ENCODE measurements at regions not wholly inside any gene's neighbourhood (a gene's known extent, or its start where the extent isn't known, plus 50 kb on each side); places are given as distances from the start of the nearest gene placed in this dataset.
A peak's percentile ranks its signal among the peaks of the same experiment; 100 is the strongest.

DNA sequence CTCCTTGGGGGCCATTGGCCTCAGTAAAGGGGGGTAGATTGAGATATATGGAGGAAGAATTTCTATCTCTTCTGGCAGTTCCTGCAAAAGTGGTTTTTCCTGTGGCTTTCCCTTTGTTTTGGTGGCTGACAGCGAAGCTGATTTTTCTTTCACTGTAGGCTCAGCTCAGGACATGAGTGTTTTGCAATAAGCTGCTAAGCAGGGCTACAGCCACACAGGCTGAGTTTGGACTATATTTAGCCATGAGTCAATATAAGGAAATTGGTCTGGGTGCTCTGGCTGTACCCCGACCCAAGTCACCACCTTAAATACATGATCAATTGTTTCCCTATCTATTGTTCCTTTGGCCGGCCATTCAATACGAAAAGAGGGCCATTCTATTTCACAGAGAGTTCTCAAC, 212.7 kb upstream of the KCND2 start (continued):
- TF ChIP-seq STAT1 (IDR thresholded peaks at IDR 0.05; ENCODE audit: unreplicated experiment) (no peak), EZH2 (IDR thresholded peaks at IDR 0.05; ENCODE audit: low read depth, unreplicated experiment) (no peak)

DNA sequence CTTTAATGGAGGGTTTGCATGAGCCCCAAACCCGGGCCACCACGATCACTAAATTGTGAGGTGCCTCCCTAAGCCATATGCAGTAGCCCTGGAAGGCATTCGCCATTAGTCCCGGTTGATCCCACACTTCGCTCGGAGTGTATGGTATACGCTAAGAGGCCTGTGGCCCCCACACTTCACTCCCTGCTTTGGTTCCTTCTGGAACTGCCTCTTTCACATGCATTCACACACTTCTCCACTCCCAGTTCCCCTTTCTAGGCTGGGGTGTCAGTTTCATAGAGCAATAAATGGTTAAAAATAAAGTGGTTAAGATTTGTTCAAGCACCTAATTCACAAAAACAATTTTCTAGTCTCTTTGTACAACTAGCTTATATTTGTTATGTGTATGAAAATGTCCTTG, 212.1 kb upstream of the KCND2 start:
- TF ChIP-seq JUNB (IDR thresholded peaks at IDR 0.05; ENCODE audit: unreplicated experiment) (no peak), POLR2AphosphoS5 (IDR thresholded peaks at IDR 0.05; ENCODE audit: low read depth) (no peak)
- TF ChIP-seq, protein P1, sequence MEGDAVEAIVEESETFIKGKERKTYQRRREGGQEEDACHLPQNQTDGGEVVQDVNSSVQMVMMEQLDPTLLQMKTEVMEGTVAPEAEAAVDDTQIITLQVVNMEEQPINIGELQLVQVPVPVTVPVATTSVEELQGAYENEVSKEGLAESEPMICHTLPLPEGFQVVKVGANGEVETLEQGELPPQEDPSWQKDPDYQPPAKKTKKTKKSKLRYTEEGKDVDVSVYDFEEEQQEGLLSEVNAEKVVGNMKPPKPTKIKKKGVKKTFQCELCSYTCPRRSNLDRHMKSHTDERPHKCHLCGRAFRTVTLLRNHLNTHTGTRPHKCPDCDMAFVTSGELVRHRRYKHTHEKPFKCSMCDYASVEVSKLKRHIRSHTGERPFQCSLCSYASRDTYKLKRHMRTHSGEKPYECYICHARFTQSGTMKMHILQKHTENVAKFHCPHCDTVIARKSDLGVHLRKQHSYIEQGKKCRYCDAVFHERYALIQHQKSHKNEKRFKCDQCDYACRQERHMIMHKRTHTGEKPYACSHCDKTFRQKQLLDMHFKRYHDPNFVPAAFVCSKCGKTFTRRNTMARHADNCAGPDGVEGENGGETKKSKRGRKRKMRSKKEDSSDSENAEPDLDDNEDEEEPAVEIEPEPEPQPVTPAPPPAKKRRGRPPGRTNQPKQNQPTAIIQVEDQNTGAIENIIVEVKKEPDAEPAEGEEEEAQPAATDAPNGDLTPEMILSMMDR (conservative IDR thresholded peaks at IDR 0.05; ENCODE audit: low read depth in 2 of 2) = no peak
- no peak overlapping the region for H3K4me3 ChIP-seq
- DNase-seq (ENCODE audit: low spot score) = no peak
- peak overlapping the region; percentile 11; the same call in 1 of the 2 replicates for H3K27ac Mint-ChIP-seq
- peaks cover 12% of the 10 kb centered on the region for H3K9me2 ChIP-seq (ENCODE audit: insufficient read depth)
- H3K4me1 ChIP-seq (ENCODE audit: insufficient read depth) = no peaks in the 10 kb centered on the region
- H3F3A ChIP-seq (replicated peaks; ENCODE audit: low read depth) = no peaks in the 10 kb centered on the region
- H3K4me1 Mint-ChIP-seq = no peaks in the 10 kb centered on the region
- H3K27me3 ChIP-seq (ENCODE audit: insufficient read depth) = no peaks in the 10 kb centered on the region
- ATAC-seq = no peak
- H3K36me3 ChIP-seq (ENCODE audit: insufficient read depth) = no peaks in the 10 kb centered on the region
- no peaks in the 10 kb centered on the region; the same call in 2 of the 3 replicates for H3K9me3 Mint-ChIP-seq
- no peaks in the 10 kb centered on the region for H4K20me1 ChIP-seq (replicated peaks; ENCODE audit: insufficient read depth)
- H3K36me3 Mint-ChIP-seq (ENCODE audit: low read depth) = no peaks in the 10 kb centered on the region
- H3K79me2 ChIP-seq (replicated peaks; ENCODE audit: insufficient read depth) = no peaks in the 10 kb centered on the region
- peak overlapping the region; percentile 66; the same call in 1 of the 2 replicates for H2AFZ ChIP-seq
- H3K4me3 Mint-ChIP-seq = no peak overlapping the region
- no peaks in the 10 kb centered on the region for H3K27me3 Mint-ChIP-seq (ENCODE audit: insufficient read depth, low read depth, poor library complexity)
- no peak overlapping the region for H3K4me2 ChIP-seq
- no peak overlapping the region for H3K27ac ChIP-seq (ENCODE audit: low read depth)

DNA sequence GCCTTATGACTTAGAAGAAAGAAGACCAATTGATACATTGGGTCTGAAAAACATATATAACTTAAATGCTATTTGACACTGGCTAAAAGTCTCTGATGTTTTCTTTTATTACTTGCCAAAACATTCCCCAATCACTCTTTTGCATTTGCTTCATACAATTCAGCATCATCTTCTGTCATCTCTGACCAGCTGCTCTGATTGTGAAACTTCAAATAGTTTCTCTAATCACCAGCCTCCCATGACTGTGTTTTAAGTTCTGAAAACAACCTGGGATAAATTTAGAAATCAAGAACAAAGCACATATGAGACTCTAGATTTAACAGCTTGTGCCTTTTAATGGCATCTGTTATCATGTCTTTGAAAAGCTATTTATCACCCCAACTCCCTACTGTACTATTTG, 208.4 kb upstream of the KCND2 start:
- H3K27ac Mint-ChIP-seq = no peak overlapping the region
- no peak overlapping the region for H3K4me3 Mint-ChIP-seq
- Histone ChIP-seq H2AFZ (no peak overlapping the region), H3K4me1 (ENCODE audit: insufficient read depth) (no peaks in the 10 kb centered on the region), H3K27ac (ENCODE audit: low read depth) (no peak overlapping the region), H3K27me3 (ENCODE audit: insufficient read depth) (no peaks in the 10 kb centered on the region), H3K4me3 (no peak overlapping the region), H3K79me2 (replicated peaks; ENCODE audit: insufficient read depth) (no peaks in the 10 kb centered on the region), H3K9me2 (ENCODE audit: insufficient read depth) (no peaks in the 10 kb centered on the region), H4K20me1 (replicated peaks; ENCODE audit: insufficient read depth) (no peaks in the 10 kb centered on the region), H3K4me2 (no peak overlapping the region), H3F3A (replicated peaks; ENCODE audit: low read depth) (no peaks in the 10 kb centered on the region), H3K36me3 (ENCODE audit: insufficient read depth) (no peaks in the 10 kb centered on the region)
- ATAC-seq = no peak
- no peak for DNase-seq (ENCODE audit: low spot score)
- no peaks in the 10 kb centered on the region for H3K4me1 Mint-ChIP-seq
- H3K27me3 Mint-ChIP-seq (ENCODE audit: insufficient read depth, low read depth, poor library complexity) = no peaks in the 10 kb centered on the region
- peaks cover 30% of the 10 kb centered on the region for H3K36me3 Mint-ChIP-seq (ENCODE audit: low read depth)
- H3K9me3 Mint-ChIP-seq = peaks cover 33% of the 10 kb centered on the region
- TF ChIP-seq, protein P2, sequence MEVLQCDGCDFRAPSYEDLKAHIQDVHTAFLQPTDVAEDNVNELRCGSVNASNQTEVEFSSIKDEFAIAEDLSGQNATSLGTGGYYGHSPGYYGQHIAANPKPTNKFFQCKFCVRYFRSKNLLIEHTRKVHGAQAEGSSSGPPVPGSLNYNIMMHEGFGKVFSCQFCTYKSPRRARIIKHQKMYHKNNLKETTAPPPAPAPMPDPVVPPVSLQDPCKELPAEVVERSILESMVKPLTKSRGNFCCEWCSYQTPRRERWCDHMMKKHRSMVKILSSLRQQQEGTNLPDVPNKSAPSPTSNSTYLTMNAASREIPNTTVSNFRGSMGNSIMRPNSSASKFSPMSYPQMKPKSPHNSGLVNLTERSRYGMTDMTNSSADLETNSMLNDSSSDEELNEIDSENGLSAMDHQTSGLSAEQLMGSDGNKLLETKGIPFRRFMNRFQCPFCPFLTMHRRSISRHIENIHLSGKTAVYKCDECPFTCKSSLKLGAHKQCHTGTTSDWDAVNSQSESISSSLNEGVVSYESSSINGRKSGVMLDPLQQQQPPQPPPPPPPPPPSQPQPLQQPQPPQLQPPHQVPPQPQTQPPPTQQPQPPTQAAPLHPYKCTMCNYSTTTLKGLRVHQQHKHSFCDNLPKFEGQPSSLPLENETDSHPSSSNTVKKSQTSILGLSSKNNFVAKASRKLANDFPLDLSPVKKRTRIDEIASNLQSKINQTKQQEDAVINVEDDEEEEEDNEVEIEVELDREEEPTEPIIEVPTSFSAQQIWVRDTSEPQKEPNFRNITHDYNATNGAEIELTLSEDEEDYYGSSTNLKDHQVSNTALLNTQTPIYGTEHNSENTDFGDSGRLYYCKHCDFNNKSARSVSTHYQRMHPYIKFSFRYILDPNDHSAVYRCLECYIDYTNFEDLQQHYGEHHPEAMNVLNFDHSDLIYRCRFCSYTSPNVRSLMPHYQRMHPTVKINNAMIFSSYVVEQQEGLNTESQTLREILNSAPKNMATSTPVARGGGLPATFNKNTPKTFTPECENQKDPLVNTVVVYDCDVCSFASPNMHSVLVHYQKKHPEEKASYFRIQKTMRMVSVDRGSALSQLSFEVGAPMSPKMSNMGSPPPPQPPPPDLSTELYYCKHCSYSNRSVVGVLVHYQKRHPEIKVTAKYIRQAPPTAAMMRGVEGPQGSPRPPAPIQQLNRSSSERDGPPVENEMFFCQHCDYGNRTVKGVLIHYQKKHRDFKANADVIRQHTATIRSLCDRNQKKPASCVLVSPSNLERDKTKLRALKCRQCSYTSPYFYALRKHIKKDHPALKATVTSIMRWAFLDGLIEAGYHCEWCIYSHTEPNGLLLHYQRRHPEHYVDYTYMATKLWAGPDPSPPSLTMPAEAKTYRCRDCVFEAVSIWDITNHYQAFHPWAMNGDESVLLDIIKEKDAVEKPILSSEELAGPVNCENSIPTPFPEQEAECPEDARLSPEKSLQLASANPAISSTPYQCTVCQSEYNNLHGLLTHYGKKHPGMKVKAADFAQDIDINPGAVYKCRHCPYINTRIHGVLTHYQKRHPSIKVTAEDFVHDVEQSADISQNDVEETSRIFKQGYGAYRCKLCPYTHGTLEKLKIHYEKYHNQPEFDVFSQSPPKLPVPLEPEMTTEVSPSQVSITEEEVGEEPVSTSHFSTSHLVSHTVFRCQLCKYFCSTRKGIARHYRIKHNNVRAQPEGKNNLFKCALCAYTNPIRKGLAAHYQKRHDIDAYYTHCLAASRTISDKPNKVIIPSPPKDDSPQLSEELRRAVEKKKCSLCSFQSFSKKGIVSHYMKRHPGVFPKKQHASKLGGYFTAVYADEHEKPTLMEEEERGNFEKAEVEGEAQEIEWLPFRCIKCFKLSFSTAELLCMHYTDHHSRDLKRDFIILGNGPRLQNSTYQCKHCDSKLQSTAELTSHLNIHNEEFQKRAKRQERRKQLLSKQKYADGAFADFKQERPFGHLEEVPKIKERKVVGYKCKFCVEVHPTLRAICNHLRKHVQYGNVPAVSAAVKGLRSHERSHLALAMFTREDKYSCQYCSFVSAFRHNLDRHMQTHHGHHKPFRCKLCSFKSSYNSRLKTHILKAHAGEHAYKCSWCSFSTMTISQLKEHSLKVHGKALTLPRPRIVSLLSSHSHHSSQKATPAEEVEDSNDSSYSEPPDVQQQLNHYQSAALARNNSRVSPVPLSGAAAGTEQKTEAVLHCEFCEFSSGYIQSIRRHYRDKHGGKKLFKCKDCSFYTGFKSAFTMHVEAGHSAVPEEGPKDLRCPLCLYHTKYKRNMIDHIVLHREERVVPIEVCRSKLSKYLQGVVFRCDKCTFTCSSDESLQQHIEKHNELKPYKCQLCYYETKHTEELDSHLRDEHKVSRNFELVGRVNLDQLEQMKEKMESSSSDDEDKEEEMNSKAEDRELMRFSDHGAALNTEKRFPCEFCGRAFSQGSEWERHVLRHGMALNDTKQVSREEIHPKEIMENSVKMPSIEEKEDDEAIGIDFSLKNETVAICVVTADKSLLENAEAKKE (CRISPR knock-in tag; IDR thresholded peaks at IDR 0.05) = no peak
- TF ChIP-seq ZNF331 (CRISPR knock-in tag; IDR thresholded peaks at IDR 0.05; ENCODE audit: low read depth) = no peak
- TF ChIP-seq, protein P3, sequence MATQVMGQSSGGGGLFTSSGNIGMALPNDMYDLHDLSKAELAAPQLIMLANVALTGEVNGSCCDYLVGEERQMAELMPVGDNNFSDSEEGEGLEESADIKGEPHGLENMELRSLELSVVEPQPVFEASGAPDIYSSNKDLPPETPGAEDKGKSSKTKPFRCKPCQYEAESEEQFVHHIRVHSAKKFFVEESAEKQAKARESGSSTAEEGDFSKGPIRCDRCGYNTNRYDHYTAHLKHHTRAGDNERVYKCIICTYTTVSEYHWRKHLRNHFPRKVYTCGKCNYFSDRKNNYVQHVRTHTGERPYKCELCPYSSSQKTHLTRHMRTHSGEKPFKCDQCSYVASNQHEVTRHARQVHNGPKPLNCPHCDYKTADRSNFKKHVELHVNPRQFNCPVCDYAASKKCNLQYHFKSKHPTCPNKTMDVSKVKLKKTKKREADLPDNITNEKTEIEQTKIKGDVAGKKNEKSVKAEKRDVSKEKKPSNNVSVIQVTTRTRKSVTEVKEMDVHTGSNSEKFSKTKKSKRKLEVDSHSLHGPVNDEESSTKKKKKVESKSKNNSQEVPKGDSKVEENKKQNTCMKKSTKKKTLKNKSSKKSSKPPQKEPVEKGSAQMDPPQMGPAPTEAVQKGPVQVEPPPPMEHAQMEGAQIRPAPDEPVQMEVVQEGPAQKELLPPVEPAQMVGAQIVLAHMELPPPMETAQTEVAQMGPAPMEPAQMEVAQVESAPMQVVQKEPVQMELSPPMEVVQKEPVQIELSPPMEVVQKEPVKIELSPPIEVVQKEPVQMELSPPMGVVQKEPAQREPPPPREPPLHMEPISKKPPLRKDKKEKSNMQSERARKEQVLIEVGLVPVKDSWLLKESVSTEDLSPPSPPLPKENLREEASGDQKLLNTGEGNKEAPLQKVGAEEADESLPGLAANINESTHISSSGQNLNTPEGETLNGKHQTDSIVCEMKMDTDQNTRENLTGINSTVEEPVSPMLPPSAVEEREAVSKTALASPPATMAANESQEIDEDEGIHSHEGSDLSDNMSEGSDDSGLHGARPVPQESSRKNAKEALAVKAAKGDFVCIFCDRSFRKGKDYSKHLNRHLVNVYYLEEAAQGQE (IDR thresholded peaks at IDR 0.05; ENCODE audit: unreplicated experiment) = no peak

All from GM23338 (cell line).